ENCODE measurements at regions not wholly inside any gene's neighbourhood (a gene's known extent, or its start where the extent isn't known, plus 50 kb on each side); places are given as distances from the start of the nearest gene placed in this dataset.
"Not testable (repeated sequence)": the region's sequence is repeated elsewhere in the genome, so short reads cannot be mapped to it uniquely, and the experiment has no call there.

- no peak for DNase-seq (ENCODE audit: low spot score)
- in situ Hi-C loops (cut with MboI; ENCODE audit: low sequenced_read_pairs, unreplicated experiment), result no loop called here
- TF ChIP-seq CTCF (IDR thresholded peaks at IDR 0.05; ENCODE audit: borderline replicate concordance, control extremely low read depth, extremely low read depth, insufficient read depth, missing control alignments), result no peak
Observed at GRCh38 chr9:75358846-75359245, 270.5 kb downstream of the OSTF1 start.

GRCh38 chr9:75359638-75360037, 271.3 kb downstream of the OSTF1 start:
- in situ Hi-C loops (cut with MboI; ENCODE audit: low sequenced_read_pairs, unreplicated experiment), result no loop called here
- no peak for DNase-seq (ENCODE audit: low spot score)
- TF ChIP-seq CTCF (IDR thresholded peaks at IDR 0.05; ENCODE audit: borderline replicate concordance, control extremely low read depth, extremely low read depth, insufficient read depth, missing control alignments), result no peak

- TF ChIP-seq CTCF (IDR thresholded peaks at IDR 0.05; ENCODE audit: borderline replicate concordance, control extremely low read depth, extremely low read depth, insufficient read depth, missing control alignments), result no peak
- DNase-seq (ENCODE audit: low spot score), result no peak
- in situ Hi-C loops (cut with MboI; ENCODE audit: low sequenced_read_pairs, unreplicated experiment), result no loop called here
Observed at GRCh38 chr9:75360252-75360651, 271.9 kb downstream of the OSTF1 start.

GRCh38 chr9:75362446-75362845, 274.1 kb downstream of the OSTF1 start:
- in situ Hi-C loops (cut with MboI; ENCODE audit: low sequenced_read_pairs, unreplicated experiment); DNase-seq (ENCODE audit: low spot score): not testable (repeated sequence)

GRCh38 chr9:75365196-75365595, 276.9 kb downstream of the OSTF1 start:
- no peak for TF ChIP-seq CTCF (IDR thresholded peaks at IDR 0.05; ENCODE audit: borderline replicate concordance, control extremely low read depth, extremely low read depth, insufficient read depth, missing control alignments)
- DNase-seq (ENCODE audit: low spot score), result no peak
- in situ Hi-C loops (cut with MboI; ENCODE audit: low sequenced_read_pairs, unreplicated experiment), result no loop called here

GRCh38 chr9:75369989-75370388, 281.7 kb downstream of the OSTF1 start:
- no peak for TF ChIP-seq CTCF (IDR thresholded peaks at IDR 0.05; ENCODE audit: borderline replicate concordance, control extremely low read depth, extremely low read depth, insufficient read depth, missing control alignments)
- in situ Hi-C loops (cut with MboI; ENCODE audit: low sequenced_read_pairs, unreplicated experiment), result no loop called here
- no peak for DNase-seq (ENCODE audit: low spot score)

- DNase-seq (ENCODE audit: low spot score), result no peak
- in situ Hi-C loops (cut with MboI; ENCODE audit: low sequenced_read_pairs, unreplicated experiment), result no loop called here
- TF ChIP-seq CTCF (IDR thresholded peaks at IDR 0.05; ENCODE audit: borderline replicate concordance, control extremely low read depth, extremely low read depth, insufficient read depth, missing control alignments), result no peak
Observed at GRCh38 chr9:75372499-75373268, 284.4 kb downstream of the OSTF1 start.

All from GM13976 (cell line).